ENCODE measurements at regions not wholly inside any gene's neighbourhood (a gene's known extent, or its start where the extent isn't known, plus 50 kb on each side); places are given as distances from the start of the nearest gene placed in this dataset.

- no peak overlapping the region for H3K4me2 ChIP-seq (ENCODE audit: low read length)
- BruUV-seq (replicated peaks) = no TSS peak
- no peaks in the 10 kb centered on the region for H3K9me3 ChIP-seq (ENCODE audit: low read length)
- H3K4me1 ChIP-seq (ENCODE audit: insufficient read depth, low read length) = peaks cover 2% of the 10 kb centered on the region
- DNase-seq = no peak
- intact Hi-C loops (cut with micrococcal nuclease) = no loop called here
- POLR2A ChIA-PET (ENCODE audit: unreplicated experiment) = no interaction called here
- no peaks in the 10 kb centered on the region for H3K9me2 ChIP-seq (replicated peaks; ENCODE audit: low read length)
- no peaks in the 10 kb centered on the region for H3K27me3 ChIP-seq (ENCODE audit: low read length)
- no peaks in the 10 kb centered on the region for H3K79me2 ChIP-seq (ENCODE audit: low read length)
- H3K36me3 ChIP-seq (ENCODE audit: low read depth, low read length) = no peaks in the 10 kb centered on the region
- H4K20me1 ChIP-seq (ENCODE audit: low read length) = no peaks in the 10 kb centered on the region
- CTCF ChIA-PET = no interaction called here
- no peak for TF ChIP-seq EZH2 (IDR thresholded peaks at IDR 0.05; ENCODE audit: low read length, unreplicated experiment)
- TF ChIP-seq, protein P1, sequence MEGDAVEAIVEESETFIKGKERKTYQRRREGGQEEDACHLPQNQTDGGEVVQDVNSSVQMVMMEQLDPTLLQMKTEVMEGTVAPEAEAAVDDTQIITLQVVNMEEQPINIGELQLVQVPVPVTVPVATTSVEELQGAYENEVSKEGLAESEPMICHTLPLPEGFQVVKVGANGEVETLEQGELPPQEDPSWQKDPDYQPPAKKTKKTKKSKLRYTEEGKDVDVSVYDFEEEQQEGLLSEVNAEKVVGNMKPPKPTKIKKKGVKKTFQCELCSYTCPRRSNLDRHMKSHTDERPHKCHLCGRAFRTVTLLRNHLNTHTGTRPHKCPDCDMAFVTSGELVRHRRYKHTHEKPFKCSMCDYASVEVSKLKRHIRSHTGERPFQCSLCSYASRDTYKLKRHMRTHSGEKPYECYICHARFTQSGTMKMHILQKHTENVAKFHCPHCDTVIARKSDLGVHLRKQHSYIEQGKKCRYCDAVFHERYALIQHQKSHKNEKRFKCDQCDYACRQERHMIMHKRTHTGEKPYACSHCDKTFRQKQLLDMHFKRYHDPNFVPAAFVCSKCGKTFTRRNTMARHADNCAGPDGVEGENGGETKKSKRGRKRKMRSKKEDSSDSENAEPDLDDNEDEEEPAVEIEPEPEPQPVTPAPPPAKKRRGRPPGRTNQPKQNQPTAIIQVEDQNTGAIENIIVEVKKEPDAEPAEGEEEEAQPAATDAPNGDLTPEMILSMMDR (conservative IDR thresholded peaks at IDR 0.05; ENCODE audit: low read depth, low read length) = no peak
- TF ChIP-seq EZH2phosphoT487 (IDR thresholded peaks at IDR 0.05; ENCODE audit: borderline replicate concordance, low read length) = no peak
- H2AFZ ChIP-seq (ENCODE audit: low read length) = no peak overlapping the region
- H3K9ac ChIP-seq (ENCODE audit: low read length) = no peak overlapping the region
- no peak for ATAC-seq
- no peak overlapping the region for H3K27ac ChIP-seq (ENCODE audit: low read length)
- no peak overlapping the region for H3K4me3 ChIP-seq (ENCODE audit: low read length)
- H3F3A ChIP-seq (ENCODE audit: low read length, unreplicated experiment) = no peaks in the 10 kb centered on the region
Measured at GRCh38 chr2:146879882-146880281, 964.9 kb upstream of the ACVR2A start.

DNA sequence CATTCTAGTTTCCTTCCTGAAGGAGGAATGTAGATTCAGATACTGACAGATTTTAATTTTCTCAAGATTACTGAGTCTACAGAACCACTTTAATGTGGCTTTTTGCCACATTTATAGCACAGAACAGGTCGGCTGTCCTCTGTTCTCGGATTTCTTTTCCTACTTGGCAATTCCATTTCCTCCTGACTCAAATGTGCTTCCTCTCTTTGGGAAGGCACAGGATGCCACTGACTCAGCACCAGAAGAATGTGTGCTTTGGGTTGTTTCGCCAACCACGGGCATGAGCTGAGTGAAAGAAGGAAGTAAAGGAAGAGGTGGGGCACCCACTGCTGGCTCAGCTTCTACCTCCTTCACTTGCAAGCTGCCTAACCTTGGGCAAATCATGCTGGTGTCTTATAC is 970.6 kb upstream of the ACVR2A start:
- Histone ChIP-seq H3K79me2 (ENCODE audit: low read length) (no peaks in the 10 kb centered on the region), H3F3A (ENCODE audit: low read length, unreplicated experiment) (peaks cover 5% of the 10 kb centered on the region), H3K4me2 (ENCODE audit: low read length) (peak overlapping the region; percentile 55), H3K36me3 (ENCODE audit: low read depth, low read length) (no peaks in the 10 kb centered on the region), H3K4me3 (ENCODE audit: low read length) (peak overlapping the region; percentile 39), H3K9ac (ENCODE audit: low read length) (peak overlapping the region; percentile 43), H4K20me1 (ENCODE audit: low read length) (no peaks in the 10 kb centered on the region), H3K9me2 (replicated peaks; ENCODE audit: low read length) (no peaks in the 10 kb centered on the region), H3K27me3 (ENCODE audit: low read length) (no peaks in the 10 kb centered on the region), H3K4me1 (ENCODE audit: insufficient read depth, low read length) (peaks cover 25% of the 10 kb centered on the region), H3K27ac (ENCODE audit: low read length) (peak overlapping the region; percentile 89), H2AFZ (ENCODE audit: low read length) (peak overlapping the region; percentile 9; the same call in 1 of the 2 replicates), H3K9me3 (ENCODE audit: low read length) (no peaks in the 10 kb centered on the region)
- TF ChIP-seq EZH2 (IDR thresholded peaks at IDR 0.05; ENCODE audit: low read length, unreplicated experiment) (no peak), EZH2phosphoT487 (IDR thresholded peaks at IDR 0.05; ENCODE audit: borderline replicate concordance, low read length) (no peak)
- TF ChIP-seq, protein P1 (conservative IDR thresholded peaks at IDR 0.05; ENCODE audit: low read depth, low read length) = no peak
- POLR2A ChIA-PET (ENCODE audit: unreplicated experiment) = no interaction called here
- CTCF ChIA-PET = no interaction called here
- no TSS peak for BruUV-seq (replicated peaks)
- DNase-seq (peak; percentile 98), ATAC-seq (peak; percentile 95)
- intact Hi-C loops (cut with micrococcal nuclease) = loop anchor here (1.0 to 2.0 kb wide), 3 partner anchors 40 to 140 kb away; no protein-coding TSS in a partner anchor

DNA sequence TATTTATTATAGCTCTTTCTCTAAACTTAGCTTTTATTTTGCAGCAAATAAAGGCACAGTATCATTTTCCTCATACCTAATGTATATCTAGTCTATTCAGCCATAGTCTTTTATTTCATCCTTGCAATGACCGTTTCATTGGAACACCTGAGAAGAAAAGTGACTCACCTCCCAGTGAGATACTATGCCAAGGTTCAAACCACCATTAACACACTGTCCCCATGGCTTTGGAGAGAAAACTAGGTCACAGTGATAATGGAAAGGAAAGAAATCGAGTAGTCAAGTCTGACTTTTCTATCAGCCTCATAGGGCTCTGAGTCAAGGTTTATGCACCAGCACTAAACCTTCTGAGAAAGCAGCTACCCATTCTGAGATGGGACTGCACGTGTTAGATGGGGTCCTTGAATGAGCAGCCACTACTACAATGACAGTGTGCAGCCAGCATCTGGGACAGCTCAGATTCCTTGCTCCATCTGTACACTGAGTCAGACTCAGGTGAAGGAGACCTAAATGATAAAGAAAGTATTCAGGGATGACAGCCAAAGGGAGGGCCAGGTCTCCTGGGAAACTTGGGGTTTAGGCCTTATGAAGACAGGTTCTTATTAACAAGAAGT is 971.1 kb upstream of the ACVR2A start:
- peak overlapping the region; percentile 43 for H3K9ac ChIP-seq (ENCODE audit: low read length)
- peak; percentile 68 for DNase-seq
- ChIA-PET POLR2A (ENCODE audit: unreplicated experiment) (no interaction called here), CTCF (no interaction called here)
- H3K36me3 ChIP-seq (ENCODE audit: low read depth, low read length) = no peaks in the 10 kb centered on the region
- peak overlapping the region; percentile 55 for H3K4me2 ChIP-seq (ENCODE audit: low read length)
- no TSS peak for BruUV-seq (replicated peaks)
- peaks cover 25% of the 10 kb centered on the region for H3K4me1 ChIP-seq (ENCODE audit: insufficient read depth, low read length)
- H3K4me3 ChIP-seq (ENCODE audit: low read length) = peak overlapping the region; percentile 39
- no peaks in the 10 kb centered on the region for H3K27me3 ChIP-seq (ENCODE audit: low read length)
- TF ChIP-seq EZH2 (IDR thresholded peaks at IDR 0.05; ENCODE audit: low read length, unreplicated experiment) (no peak), EZH2phosphoT487 (IDR thresholded peaks at IDR 0.05; ENCODE audit: borderline replicate concordance, low read length) (no peak)
- TF ChIP-seq, protein P1 (conservative IDR thresholded peaks at IDR 0.05; ENCODE audit: low read depth, low read length) = no peak
- H2AFZ ChIP-seq (ENCODE audit: low read length) = peak overlapping the region; percentile 9; the same call in 1 of the 2 replicates
- no peaks in the 10 kb centered on the region for H3K79me2 ChIP-seq (ENCODE audit: low read length)
- H4K20me1 ChIP-seq (ENCODE audit: low read length) = no peaks in the 10 kb centered on the region
- peak; percentile 51 for ATAC-seq
- H3K9me3 ChIP-seq (ENCODE audit: low read length) = no peaks in the 10 kb centered on the region
- intact Hi-C loops (cut with micrococcal nuclease) = loop anchor here (1.0 to 2.0 kb wide), 3 partner anchors 41 to 139 kb away; no protein-coding TSS in a partner anchor
- H3K27ac ChIP-seq (ENCODE audit: low read length) = peak overlapping the region; percentile 89
- H3F3A ChIP-seq (ENCODE audit: low read length, unreplicated experiment) = peaks cover 5% of the 10 kb centered on the region
- no peaks in the 10 kb centered on the region for H3K9me2 ChIP-seq (replicated peaks; ENCODE audit: low read length)

Measured in PC-3 (cell line).